ENCODE measurements at regions not wholly inside any gene's neighbourhood (a gene's known extent, or its start where the extent isn't known, plus 50 kb on each side); places are given as distances from the start of the nearest gene placed in this dataset.

GRCh38 chr3:71893702-71894479 lies 108.9 kb upstream of the PROK2 start:
- no peaks in the 10 kb centered on the region for H3K4me1 Mint-ChIP-seq
- H3K9me3 Mint-ChIP-seq: no peaks in the 10 kb centered on the region
- no peak overlapping the region for H3K27ac Mint-ChIP-seq
- no peaks in the 10 kb centered on the region for H3K36me3 Mint-ChIP-seq
- H3K4me3 Mint-ChIP-seq: no peak overlapping the region
- DNase-seq (ENCODE audit: low spot score in 2 of 2): no peak
- ATAC-seq: no peak

- H3K36me3 Mint-ChIP-seq: no peaks in the 10 kb centered on the region
- H3K4me1 Mint-ChIP-seq: no peaks in the 10 kb centered on the region
- no peaks in the 10 kb centered on the region for H3K9me3 Mint-ChIP-seq
- no peak overlapping the region for H3K27ac Mint-ChIP-seq
- no peak overlapping the region for H3K4me3 Mint-ChIP-seq
- no peak for DNase-seq (ENCODE audit: low spot score in 2 of 2)
- ATAC-seq: no peak
Observed at GRCh38 chr3:71893122-71893521, 108.2 kb upstream of the PROK2 start.

GRCh38 chr3:71891483-71891882 lies 106.5 kb upstream of the PROK2 start:
- no peak overlapping the region for H3K27ac Mint-ChIP-seq
- H3K9me3 Mint-ChIP-seq: no peaks in the 10 kb centered on the region
- H3K36me3 Mint-ChIP-seq: no peaks in the 10 kb centered on the region
- DNase-seq (ENCODE audit: low spot score in 2 of 2) (no peak), ATAC-seq (no peak)
- H3K4me3 Mint-ChIP-seq: no peak overlapping the region
- H3K4me1 Mint-ChIP-seq: no peaks in the 10 kb centered on the region

- no peaks in the 10 kb centered on the region for H3K9me3 Mint-ChIP-seq
- H3K4me3 Mint-ChIP-seq: no peak overlapping the region
- no peaks in the 10 kb centered on the region for H3K36me3 Mint-ChIP-seq
- no peaks in the 10 kb centered on the region for H3K4me1 Mint-ChIP-seq
- ATAC-seq (no peak), DNase-seq (ENCODE audit: low spot score in 2 of 2) (no peak)
- H3K27ac Mint-ChIP-seq: no peak overlapping the region
Observed at GRCh38 chr3:71890356-71890931, 105.5 kb upstream of the PROK2 start.

GRCh38 chr3:71887256-71887655 lies 102.3 kb upstream of the PROK2 start:
- ATAC-seq: no peak
- Mint-ChIP-seq H3K9me3 (no peaks in the 10 kb centered on the region), H3K36me3 (no peaks in the 10 kb centered on the region), H3K4me3 (no peak overlapping the region), H3K27ac (no peak overlapping the region), H3K4me1 (no peaks in the 10 kb centered on the region)
- no peak for DNase-seq (ENCODE audit: low spot score in 2 of 2)

GRCh38 chr3:71885006-71885405 lies 100.1 kb upstream of the PROK2 start:
- no peaks in the 10 kb centered on the region for H3K36me3 Mint-ChIP-seq
- no peak for ATAC-seq
- H3K4me1 Mint-ChIP-seq: no peaks in the 10 kb centered on the region
- no peak for DNase-seq (ENCODE audit: low spot score in 2 of 2)
- H3K27ac Mint-ChIP-seq: no peak overlapping the region
- no peaks in the 10 kb centered on the region for H3K9me3 Mint-ChIP-seq
- no peak overlapping the region for H3K4me3 Mint-ChIP-seq

- DNase-seq (ENCODE audit: low spot score in 2 of 2) (no peak), ATAC-seq (no peak)
- H3K9me3 Mint-ChIP-seq: no peaks in the 10 kb centered on the region
- no peaks in the 10 kb centered on the region for H3K36me3 Mint-ChIP-seq
- no peak overlapping the region for H3K27ac Mint-ChIP-seq
- H3K4me1 Mint-ChIP-seq: no peaks in the 10 kb centered on the region
- H3K4me3 Mint-ChIP-seq: no peak overlapping the region
Observed at GRCh38 chr3:71881732-71882131, 96.8 kb upstream of the PROK2 start.

- no peaks in the 10 kb centered on the region for H3K36me3 Mint-ChIP-seq
- no peaks in the 10 kb centered on the region for H3K4me1 Mint-ChIP-seq
- no peak for DNase-seq (ENCODE audit: low spot score in 2 of 2)
- no peaks in the 10 kb centered on the region for H3K9me3 Mint-ChIP-seq
- no peak for ATAC-seq
- no peak overlapping the region for H3K4me3 Mint-ChIP-seq
- no peak overlapping the region for H3K27ac Mint-ChIP-seq
Observed at GRCh38 chr3:71881041-71881440, 96.1 kb upstream of the PROK2 start.

GRCh38 chr3:71879089-71879488 lies 94.1 kb upstream of the PROK2 start:
- ATAC-seq: no peak
- peaks cover 6% of the 10 kb centered on the region for H3K4me1 Mint-ChIP-seq

GRCh38 chr3:71876135-71877105 lies 91.5 kb upstream of the PROK2 start:
- no peak overlapping the region for H3K4me3 Mint-ChIP-seq
- ATAC-seq (no peak), DNase-seq (ENCODE audit: low spot score in 2 of 2) (no peak)
- H3K9me3 Mint-ChIP-seq: no peaks in the 10 kb centered on the region
- no peaks in the 10 kb centered on the region for H3K36me3 Mint-ChIP-seq
- peaks cover 6% of the 10 kb centered on the region for H3K4me1 Mint-ChIP-seq
- H3K27ac Mint-ChIP-seq: no peak overlapping the region

More at GRCh38 chr3:71879089-71879488, 94.1 kb upstream of the PROK2 start:
- Mint-ChIP-seq H3K27ac (no peak overlapping the region), H3K4me3 (no peak overlapping the region), H3K36me3 (no peaks in the 10 kb centered on the region), H3K9me3 (no peaks in the 10 kb centered on the region)
- no peak for DNase-seq (ENCODE audit: low spot score in 2 of 2)

GRCh38 chr3:71875461-71875947 lies 90.6 kb upstream of the PROK2 start:
- ATAC-seq (peak; percentile 91), DNase-seq (ENCODE audit: low spot score in 2 of 2) (peak; percentile 73 to 87)
- Mint-ChIP-seq H3K36me3 (no peaks in the 10 kb centered on the region), H3K4me1 (peaks cover 6% of the 10 kb centered on the region), H3K27ac (peak overlapping the region; percentile 69), H3K4me3 (no peak overlapping the region), H3K9me3 (no peaks in the 10 kb centered on the region)

- Mint-ChIP-seq H3K27ac (peak overlapping the region; percentile 69), H3K4me3 (no peak overlapping the region), H3K36me3 (no peaks in the 10 kb centered on the region), H3K4me1 (peaks cover 6% of the 10 kb centered on the region), H3K9me3 (no peaks in the 10 kb centered on the region)
- ATAC-seq (peak; percentile 66), DNase-seq (ENCODE audit: low spot score in 2 of 2) (no peak)
Observed at GRCh38 chr3:71874618-71875017, 89.7 kb upstream of the PROK2 start.

- no peak for ATAC-seq
- Mint-ChIP-seq H3K4me1 (peaks cover 6% of the 10 kb centered on the region), H3K27ac (no peak overlapping the region), H3K4me3 (no peak overlapping the region), H3K9me3 (no peaks in the 10 kb centered on the region), H3K36me3 (no peaks in the 10 kb centered on the region)
- no peak for DNase-seq (ENCODE audit: low spot score in 2 of 2)
Observed at GRCh38 chr3:71873093-71873611, 88.2 kb upstream of the PROK2 start.

GRCh38 chr3:71872256-71872655 lies 87.3 kb upstream of the PROK2 start:
- Mint-ChIP-seq H3K9me3 (no peaks in the 10 kb centered on the region), H3K4me3 (no peak overlapping the region), H3K27ac (no peak overlapping the region), H3K36me3 (no peaks in the 10 kb centered on the region), H3K4me1 (peaks cover 6% of the 10 kb centered on the region)
- DNase-seq (ENCODE audit: low spot score in 2 of 2) (no peak), ATAC-seq (no peak)

GRCh38 chr3:71870966-71871512 lies 86.1 kb upstream of the PROK2 start:
- ATAC-seq (no peak), DNase-seq (ENCODE audit: low spot score in 2 of 2) (no peak)
- no peak overlapping the region for H3K27ac Mint-ChIP-seq
- no peaks in the 10 kb centered on the region for H3K36me3 Mint-ChIP-seq
- H3K4me3 Mint-ChIP-seq: no peak overlapping the region
- H3K9me3 Mint-ChIP-seq: no peaks in the 10 kb centered on the region
- peaks cover 6% of the 10 kb centered on the region for H3K4me1 Mint-ChIP-seq
